Tibial artery (tissue), 4 donors: ENCODE measurements at regions not wholly inside any gene's neighbourhood (a gene's known extent, or its start where the extent isn't known, plus 50 kb on each side); places are given as distances from the start of the nearest gene placed in this dataset.

Experiments
- DNase-seq, 2 donors: peaks; one replicate each; pipeline ENCODE4 v3.0.0-alpha.2; 2019
- H3K27ac ChIP-seq, 2 donors: fragments of 200-600 bp; sonication (generic) in 1 of 2; 1 replicate in 1 of 2; 2 replicates in 1 of 2; pipeline ENCODE4 v1.5.1; 2018 to 2019; ENCODE audit warnings: mild to moderate bottlenecking in 1 of 2
- H3K27me3 ChIP-seq, 2 donors: fragments of 200-600 bp; sonication (generic) in 1 of 2; one replicate each; pipeline versions ENCODE4 v1.5.1 to v1.6.0; 2016 to 2019
- H3K36me3 ChIP-seq, 3 donors: fragments of 200-600 bp; sonication (generic) in 2 of 3; one replicate each; pipeline ENCODE4 v1.5.1; 2016 to 2019; ENCODE audit warnings: mild to moderate bottlenecking in 2 of 3
- H3K4me1 ChIP-seq, 4 donors: fragments of 200-600 bp; sonication (generic) in 2 of 4; 1 replicate in 3 of 4; 2 replicates in 1 of 4; pipeline ENCODE4 v1.5.1; 2016 to 2019
- H3K4me3 ChIP-seq, 2 donors: fragments of 200-600 bp; sonication (generic) in 1 of 2; 1 replicate in 1 of 2; 2 replicates in 1 of 2; pipeline ENCODE4 v1.5.1; 2018 to 2019; ENCODE audit warnings: mild to moderate bottlenecking in 2 of 2
- H3K9me3 ChIP-seq, 3 donors: fragments of 200-600 bp; sonication (generic) in 1 of 3; one replicate each; pipeline ENCODE4 v1.5.1; 2016 to 2019
- CTCF ChIP-seq, 2 experiments: fragments of 200-600 bp in 1 of 2; fragments of 450-650 bp in 1 of 2; IDR thresholded peaks; one replicate each; pipeline ENCODE4 v1.5.1; 2017 to 2019; ENCODE audit warnings: antibody characterized with exemption in 2 of 2, mild to moderate bottlenecking in 1 of 2, moderate library complexity in 1 of 2
- intact Hi-C: fragments of 100-400 bp; cut with DNase I; formaldehyde crosslinking; loops from one replicate; pipeline ENCODE4 v1.15.0; 2023; ENCODE audit warnings: low total_unique reads

GRCh38 chr15:62406305-62406891 lies 241.3 kb upstream of the C2CD4B start:
- no peak for TF ChIP-seq CTCF (IDR thresholded peaks at IDR 0.05)
- Histone ChIP-seq H3K4me1 (peaks cover 0 to 37% (median 16%) of the 10 kb centered on the region in 4 donors), H3K9me3 (no peaks in the 10 kb centered on the region), H3K4me3 (no peak overlapping the region), H3K36me3 (no peaks in the 10 kb centered on the region), H3K27ac (no peak overlapping the region), H3K27me3 (no peaks in the 10 kb centered on the region)
- no peak for DNase-seq
- intact Hi-C loops, result no loop called here

DNA sequence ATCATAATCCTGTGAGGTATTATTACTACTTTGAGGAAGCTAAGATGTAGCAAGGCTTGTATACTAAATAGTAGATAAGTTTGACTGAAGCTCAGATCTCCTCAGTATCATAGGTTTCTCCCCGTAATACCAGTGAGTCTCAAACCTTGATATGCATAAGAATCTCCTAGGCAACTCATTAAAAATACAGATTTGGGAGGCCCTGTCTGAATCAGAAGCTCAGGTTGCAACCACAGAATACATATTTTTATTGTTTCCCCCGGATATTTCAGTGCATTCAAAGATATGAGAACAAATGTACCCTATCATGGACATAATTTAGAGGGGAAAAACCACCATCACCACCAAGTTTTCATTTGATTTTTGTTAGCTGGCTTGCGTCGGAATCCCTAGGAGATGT lies 242.1 kb upstream of the C2CD4B start:
- Histone ChIP-seq H3K27me3 (no peaks in the 10 kb centered on the region), H3K27ac (no peak overlapping the region), H3K4me1 (peaks cover 0 to 35% (median 15%) of the 10 kb centered on the region in 4 donors), H3K36me3 (no peaks in the 10 kb centered on the region), H3K4me3 (no peak overlapping the region), H3K9me3 (no peaks in the 10 kb centered on the region)
- intact Hi-C loops, result no loop called here
- no peak for TF ChIP-seq CTCF (IDR thresholded peaks at IDR 0.05)
- DNase-seq, result no peak

DNA sequence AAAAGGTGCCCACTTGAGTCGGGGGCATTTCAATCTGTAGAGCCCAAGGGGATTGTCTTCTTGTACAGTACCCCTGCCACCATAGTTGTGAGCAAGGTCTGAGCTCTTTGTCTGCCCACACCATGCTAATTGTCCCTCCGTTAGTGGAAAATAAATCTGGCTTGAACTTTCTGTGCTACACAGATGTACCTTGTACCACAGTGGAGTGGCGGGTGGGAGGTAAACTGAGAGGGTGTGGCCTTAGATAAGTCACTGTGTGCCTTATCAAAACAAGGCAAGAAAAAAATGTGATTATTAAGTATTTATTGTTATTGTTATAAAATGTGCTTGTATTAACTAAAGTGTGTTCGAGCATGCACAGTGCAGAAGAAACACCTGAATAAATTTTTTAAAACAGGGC lies 242.9 kb upstream of the C2CD4B start:
- Histone ChIP-seq H3K4me3 (no peak overlapping the region), H3K9me3 (no peaks in the 10 kb centered on the region), H3K36me3 (no peaks in the 10 kb centered on the region), H3K27me3 (no peaks in the 10 kb centered on the region), H3K27ac (no peak overlapping the region), H3K4me1 (peaks cover 0 to 31% (median 12%) of the 10 kb centered on the region in 4 donors)
- no peak for TF ChIP-seq CTCF (IDR thresholded peaks at IDR 0.05)
- no peak for DNase-seq
- intact Hi-C loops, result no loop called here

- H3K27ac ChIP-seq, result no peak overlapping the region
- H3K36me3 ChIP-seq, result no peaks in the 10 kb centered on the region
- H3K4me1 ChIP-seq, result peaks cover 0 to 26% (median 7%) of the 10 kb centered on the region in 4 donors
- no peaks in the 10 kb centered on the region for H3K9me3 ChIP-seq
- no peak overlapping the region for H3K4me3 ChIP-seq
- DNase-seq, result no peak
- H3K27me3 ChIP-seq, result no peaks in the 10 kb centered on the region
- TF ChIP-seq CTCF (IDR thresholded peaks at IDR 0.05), result no peak
- intact Hi-C loops, result no loop called here
Measured at GRCh38 chr15:62409466-62409865, 244.4 kb upstream of the C2CD4B start.

- no peak overlapping the region for H3K27ac ChIP-seq
- TF ChIP-seq CTCF (IDR thresholded peaks at IDR 0.05), result no peak
- H3K4me3 ChIP-seq, result no peak overlapping the region
- H3K4me1 ChIP-seq, result peaks cover 0 to 51% (median 7%) of the 10 kb centered on the region in 4 donors
- no peak for DNase-seq
- no peaks in the 10 kb centered on the region for H3K27me3 ChIP-seq
- H3K36me3 ChIP-seq, result no peaks in the 10 kb centered on the region
- H3K9me3 ChIP-seq, result no peaks in the 10 kb centered on the region
- intact Hi-C loops, result no loop called here
Measured at GRCh38 chr15:62412686-62413085, 247.6 kb upstream of the C2CD4B start.

GRCh38 chr15:62413153-62413552 lies 248.1 kb upstream of the C2CD4B start:
- DNase-seq, result no peak
- no peak for TF ChIP-seq CTCF (IDR thresholded peaks at IDR 0.05)

More at GRCh38 chr15:62413153-62413552, 248.1 kb upstream of the C2CD4B start:
- Histone ChIP-seq H3K9me3 (no peaks in the 10 kb centered on the region), H3K27me3 (no peaks in the 10 kb centered on the region), H3K36me3 (no peaks in the 10 kb centered on the region), H3K4me1 (peaks cover 0 to 51% (median 7%) of the 10 kb centered on the region in 4 donors), H3K27ac (no peak overlapping the region), H3K4me3 (no peak overlapping the region)
- intact Hi-C loops, result no loop called here
